GM18502 (cell line): ENCODE measurements at regions not wholly inside any gene's neighbourhood (a gene's known extent, or its start where the extent isn't known, plus 50 kb on each side); places are given as distances from the start of the nearest gene placed in this dataset.
"Not testable (repeated sequence)": the region's sequence is repeated elsewhere in the genome, so short reads cannot be mapped to it uniquely, and the experiment has no call there.

ENCODE experiments used
- ATAC-seq: cut with Tn5 transposase; IDR thresholded peaks from one replicate; pipeline ENCODE4 v1.9.1; 2021; ENCODE audit warnings: mild to moderate bottlenecking; ENCODE audit not compliant: unreplicated experiment, poor library complexity

DNA sequence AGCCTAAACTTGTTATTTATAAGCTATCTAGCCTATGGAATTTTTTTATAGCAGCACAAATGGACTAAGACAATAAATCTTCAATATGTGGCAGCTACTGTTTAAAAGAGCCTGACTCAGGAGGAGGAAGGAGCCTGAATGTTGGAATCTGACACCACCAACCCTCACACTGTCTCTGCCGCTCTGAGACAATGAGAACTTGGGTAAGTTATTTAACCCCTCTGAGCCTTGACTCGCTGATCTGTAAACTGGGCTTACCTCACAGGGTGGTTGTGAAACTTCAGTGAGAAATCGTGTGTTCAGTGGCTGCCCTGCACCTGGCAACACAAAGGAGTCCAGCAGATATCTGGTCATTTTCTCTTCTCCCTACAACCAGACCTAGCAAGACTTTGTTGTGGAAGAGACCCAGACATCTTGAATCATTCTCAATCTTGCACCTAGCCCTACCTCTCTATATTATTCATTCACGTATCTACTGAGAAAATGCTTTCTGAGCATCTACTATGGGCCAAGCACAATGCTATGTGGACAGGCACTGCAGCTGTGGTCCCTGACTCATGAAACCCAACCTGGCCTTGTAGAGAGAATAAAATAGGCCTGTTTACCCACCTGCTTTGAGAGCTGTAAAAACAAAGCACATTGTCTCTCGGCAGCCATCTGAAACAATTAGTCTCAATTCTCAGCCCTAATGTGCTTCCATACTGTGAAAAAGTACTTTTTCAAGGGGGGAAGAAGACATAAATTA, 81.9 kb upstream of the SLC25A36 start:
- no peak for ATAC-seq

DNA sequence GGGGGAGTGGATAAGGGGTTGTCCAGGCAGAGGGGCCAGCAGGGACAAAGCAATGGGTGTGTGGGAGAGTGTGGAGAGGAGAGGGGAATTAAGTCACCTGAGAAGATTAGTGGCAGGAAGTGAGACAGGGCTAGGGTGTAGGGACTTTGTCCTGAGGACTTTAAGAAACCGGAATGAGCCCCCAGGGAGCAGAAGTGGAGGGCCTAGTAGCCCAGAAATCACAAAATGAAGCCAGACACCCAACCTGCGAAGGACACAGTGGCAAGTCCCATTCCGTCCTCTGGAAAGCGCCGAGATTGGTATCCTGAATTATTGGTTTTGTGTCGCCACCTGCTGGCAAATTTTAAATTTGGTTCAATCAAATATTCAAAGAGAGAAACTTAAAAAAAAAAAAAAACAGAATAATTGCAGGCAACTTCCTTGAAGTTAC, 78.0 kb upstream of the SLC25A36 start:
- ATAC-seq, result no peak

DNA sequence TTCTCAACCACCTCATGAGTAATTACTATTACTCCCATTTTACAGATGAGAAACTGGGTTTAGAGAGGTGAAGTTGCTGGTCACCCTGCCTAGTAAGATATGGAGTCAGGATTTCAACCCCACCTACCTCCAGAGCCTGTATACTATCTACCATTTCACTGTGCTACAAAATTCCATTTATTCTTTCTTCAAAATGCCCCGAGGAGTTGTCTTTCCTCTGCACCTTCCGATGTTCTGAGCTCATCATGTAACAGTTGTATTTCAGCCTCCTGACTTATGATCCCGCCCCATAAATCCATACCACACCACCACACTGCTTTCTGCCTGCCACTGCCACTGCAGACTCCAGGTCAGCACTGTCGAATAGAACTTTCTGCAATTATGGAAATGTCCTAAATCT, 71.3 kb upstream of the SLC25A36 start:
- ATAC-seq, result no peak

DNA sequence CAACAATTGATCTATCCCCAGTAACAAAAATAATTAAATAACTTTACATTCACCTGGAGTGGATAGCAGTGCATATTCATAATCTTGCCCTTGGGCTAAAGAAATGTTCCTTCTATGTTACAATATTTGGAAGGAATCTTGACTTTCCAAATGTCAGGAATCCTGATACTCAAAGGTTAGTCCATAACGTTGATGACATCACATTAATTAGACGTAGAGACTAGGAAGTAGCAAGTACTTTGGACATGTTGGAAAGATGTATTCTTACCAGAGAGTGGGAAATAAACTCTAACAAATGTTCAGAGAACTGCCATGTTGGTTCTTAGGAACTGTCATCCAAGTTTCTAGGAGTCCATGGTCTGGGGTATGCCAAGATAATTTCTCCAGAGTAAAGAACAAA, 70.6 kb upstream of the SLC25A36 start:
- ATAC-seq, result no peak

DNA sequence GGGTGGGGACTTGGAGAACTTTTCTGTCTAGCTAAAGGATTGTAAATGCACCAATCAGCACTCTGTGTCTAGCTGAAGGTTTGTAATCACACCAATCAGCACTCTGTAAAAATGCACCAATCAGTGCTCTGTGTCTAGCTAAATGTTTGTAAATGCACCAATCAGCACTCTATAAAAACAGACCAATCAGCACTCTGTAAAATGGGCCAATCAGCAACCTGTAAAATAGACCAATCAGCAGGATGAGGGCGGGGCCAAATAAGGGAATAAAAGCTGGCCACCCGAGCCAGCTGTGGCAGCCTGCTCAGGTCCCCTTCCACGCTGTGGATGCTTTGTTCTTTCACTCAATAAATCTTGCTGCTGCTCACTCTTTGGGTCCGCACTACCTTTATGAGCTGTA, 69.5 kb upstream of the SLC25A36 start:
- ATAC-seq, result not testable (repeated sequence)

DNA sequence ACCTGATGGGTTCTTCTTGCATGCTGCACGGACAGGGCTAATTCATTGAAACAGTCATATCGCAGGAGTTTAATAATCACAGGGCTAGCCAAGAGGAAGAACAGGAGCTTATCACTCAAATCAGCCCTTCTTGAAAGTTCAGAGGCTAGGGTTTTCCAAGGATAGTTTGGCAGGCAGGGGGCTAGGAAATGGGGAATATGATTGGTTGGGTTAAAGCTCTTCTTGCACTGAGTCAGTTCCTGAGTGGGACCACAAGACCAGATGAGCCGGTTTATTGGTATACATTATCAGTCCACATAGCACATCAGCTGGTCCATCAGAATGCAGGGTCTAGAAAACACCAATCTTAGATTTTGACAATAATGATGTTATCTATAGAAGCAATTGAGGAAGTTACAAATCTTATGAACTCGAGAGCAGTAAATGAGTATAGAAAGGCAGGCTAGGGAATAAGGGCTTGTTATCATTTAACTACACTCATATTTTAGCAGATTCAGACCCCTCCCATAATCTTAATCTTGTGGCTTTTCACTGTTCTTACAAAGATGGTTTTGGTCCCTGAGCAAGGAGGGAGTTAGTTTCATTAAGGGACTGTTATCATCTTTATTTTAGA, 58.1 kb upstream of the SLC25A36 start:
- ATAC-seq, result no peak

DNA sequence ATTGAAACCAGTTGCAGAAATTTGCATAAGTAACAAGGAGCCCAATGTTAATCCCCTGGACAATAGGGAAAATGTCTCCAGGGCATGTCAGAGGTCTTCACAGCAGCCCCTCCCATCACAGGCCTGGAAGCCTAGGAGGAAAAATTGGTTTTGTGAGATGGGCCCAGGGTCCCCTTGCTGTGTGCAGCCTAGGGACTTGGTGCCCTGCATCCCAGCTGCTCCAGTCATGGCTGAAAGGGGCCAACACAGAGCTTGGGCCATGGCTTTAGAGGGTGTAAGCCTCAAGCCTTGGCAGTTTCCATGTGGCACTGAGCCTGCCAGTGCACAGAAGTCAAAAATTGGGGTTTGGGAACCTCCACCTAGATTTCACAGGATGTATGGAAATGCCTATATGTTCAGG, 55.9 kb upstream of the SLC25A36 start:
- ATAC-seq, result not testable (repeated sequence)
